AG04450 (cell line): ENCODE measurements at regions not wholly inside any gene's neighbourhood (a gene's known extent, or its start where the extent isn't known, plus 50 kb on each side); places are given as distances from the start of the nearest gene placed in this dataset.

ENCODE experiments used
- CTCF ChIA-PET: fragments of 300-600, 350-600 bp; formaldehyde crosslinking; extraction: SDS; loops from one replicate; lab custom pipeline; 2022; ENCODE audit warnings: antibody characterized with exemption, inconsistent platforms; lab: Charles Lee
- POLR2A ChIA-PET: fragments of 350-600 bp; formaldehyde crosslinking; extraction: SDS; loops from one replicate; lab custom pipeline; 2021; ENCODE audit warnings: antibody characterized with exemption, inconsistent platforms; lab: Yijun Ruan, JAX
- DNase-seq: peaks from one replicate; pipeline ENCODE4 v3.0.0-alpha.2; 2011; ENCODE audit warnings: low read depth, low spot score
- H3K27ac ChIP-seq: one replicate; pipeline ENCODE4 v1.5.1; 2012; ENCODE audit warnings: low read depth, low read length, control low read depth
- H3K27me3 ChIP-seq: one replicate; pipeline ENCODE4 v1.6.0; 2012; ENCODE audit warnings: low read length; ENCODE audit not compliant: control insufficient read depth, insufficient read depth
- H3K4me3 ChIP-seq: 2 replicates; pipeline ENCODE4 v1.5.1; 2011; ENCODE audit warnings: mild to moderate bottlenecking, low read depth, low read length, control low read depth
- H3K9me3 ChIP-seq: 2 replicates; pipeline ENCODE4 v1.5.1; 2012; ENCODE audit warnings: low read length; ENCODE audit not compliant: control insufficient read depth, insufficient read depth
- CTCF ChIP-seq: IDR thresholded peaks from 2 replicates; pipeline ENCODE4 v1.5.1; 2011; ENCODE audit warnings: low read depth, low read length, control low read depth, inconsistent platforms

GRCh38 chr6:147733686-147734085, 225.2 kb downstream of the SAMD5 start:
- TF ChIP-seq CTCF = no peak
- Histone ChIP-seq H3K4me3 (no peak overlapping the region), H3K9me3 (no peaks in the 10 kb centered on the region), H3K27me3 (no peaks in the 10 kb centered on the region), H3K27ac (no peak overlapping the region)
- ChIA-PET CTCF (no interaction called here), POLR2A (no interaction called here)
- no peak for DNase-seq

- CTCF ChIA-PET = no interaction called here
Measured at GRCh38 chr6:147734151-147734550, 225.7 kb downstream of the SAMD5 start.

GRCh38 chr6:147735924-147736323, 227.4 kb downstream of the SAMD5 start:
- Histone ChIP-seq H3K27me3 (no peaks in the 10 kb centered on the region), H3K9me3 (no peaks in the 10 kb centered on the region), H3K27ac (no peak overlapping the region), H3K4me3 (no peak overlapping the region)
- CTCF ChIA-PET = no interaction called here
- TF ChIP-seq CTCF = no peak
- no peak for DNase-seq
- POLR2A ChIA-PET = no interaction called here

More at GRCh38 chr6:147734151-147734550, 225.7 kb downstream of the SAMD5 start:
- POLR2A ChIA-PET = no interaction called here
- no peak for DNase-seq
- Histone ChIP-seq H3K4me3 (no peak overlapping the region), H3K27ac (no peak overlapping the region), H3K9me3 (no peaks in the 10 kb centered on the region), H3K27me3 (no peaks in the 10 kb centered on the region)
- TF ChIP-seq CTCF = no peak

- Histone ChIP-seq H3K27ac (no peak overlapping the region), H3K27me3 (no peaks in the 10 kb centered on the region), H3K9me3 (no peaks in the 10 kb centered on the region), H3K4me3 (no peak overlapping the region)
- DNase-seq = no peak
- CTCF ChIA-PET = no interaction called here
- POLR2A ChIA-PET = no interaction called here
- no peak for TF ChIP-seq CTCF
Measured at GRCh38 chr6:147737115-147737514, 228.6 kb downstream of the SAMD5 start.

- POLR2A ChIA-PET = no interaction called here
- H3K9me3 ChIP-seq = no peaks in the 10 kb centered on the region
- H3K27me3 ChIP-seq = no peaks in the 10 kb centered on the region
- TF ChIP-seq CTCF = no peak
- CTCF ChIA-PET = no interaction called here
- DNase-seq = no peak
- H3K27ac ChIP-seq = no peak overlapping the region
- no peak overlapping the region for H3K4me3 ChIP-seq
Measured at GRCh38 chr6:147738099-147738498, 229.6 kb downstream of the SAMD5 start.
